HepG2 (cell line): ENCODE measurements at regions not wholly inside any gene's neighbourhood (a gene's known extent, or its start where the extent isn't known, plus 50 kb on each side); places are given as distances from the start of the nearest gene placed in this dataset.

Source experiments
- ATAC-seq: fragments of 200-7000 bp; cut with Tn5 transposase; 3 replicates; pipeline ENCODE4 v1.9.1; 2020; ENCODE audit warnings: mild to moderate bottlenecking, moderate library complexity
- BruUV-seq: library from RNA; stranded (reverse); fragments of 400-500 nt; replicated peaks from 2 replicates; lab custom pipeline; 2021; lab: Mats Ljungman, UMichigan
- CTCF ChIA-PET: fragments of 300-600 bp; formaldehyde crosslinking; extraction: SDS; loops from one replicate; lab custom pipeline; 2021; ENCODE audit warnings: low total read pairs, inconsistent platforms, low intra/inter-chr PET ratio; lab: Yijun Ruan, JAX
- POLR2A ChIA-PET: fragments of 350-600 bp; sonication (Branson Sonifier 250); formaldehyde crosslinking; loops from one replicate; lab custom pipeline; 2020; ENCODE audit warnings: antibody characterized with exemption, inconsistent platforms; lab: Yijun Ruan, JAX
- DNase-seq: peaks from one replicate; pipeline ENCODE4 v3.0.0-alpha.2; 2015; ENCODE audit warnings: low spot score
- FAIRE-seq: peaks from 3 replicates; lab custom pipeline; 2011; peaks lifted over from hg19 to GRCh38; lab: Jason Lieb, UNC
- H2AFZ ChIP-seq: one replicate; pipeline ENCODE4 v1.6.1; 2011; ENCODE audit warnings: low read length, inconsistent platforms
- H3K27ac ChIP-seq: fragments of 300-600 bp; 3 replicates; pipeline ENCODE4 v1.8.0; 2011; ENCODE audit warnings: mixed run types, mild to moderate bottlenecking, mixed read lengths, low read length, inconsistent platforms; ENCODE audit not compliant: insufficient read depth; ENCODE audit errors: extremely low read length
- H3K27me3 ChIP-seq, 2 experiments: fragments of 200-600 bp in 1 of 2; 2 replicates in 1 of 2; 3 replicates in 1 of 2; pipeline versions ENCODE4 v1.6.0 to v1.8.0; 2011; ENCODE audit warnings: low read length in 2 of 2, mild to moderate bottlenecking in 2 of 2, moderate library complexity in 2 of 2, inconsistent platforms in 1 of 2; ENCODE audit not compliant: insufficient read depth in 2 of 2, control insufficient read depth in 1 of 2
- H3K36me3 ChIP-seq, 2 experiments: fragments of 200-600 bp in 1 of 2; replicated peaks in 1 of 2; 2 replicates in 1 of 2; 3 replicates in 1 of 2; pipeline versions ENCODE4 v1.5.1 to v1.8.0; 2011; ENCODE audit warnings: low read length in 2 of 2, inconsistent platforms in 1 of 2; ENCODE audit not compliant: insufficient read depth in 2 of 2, control insufficient read depth in 1 of 2
- H3K4me1 ChIP-seq: 2 replicates; pipeline ENCODE4 v1.5.1; 2012; ENCODE audit warnings: low read length, inconsistent platforms; ENCODE audit not compliant: insufficient read depth
- H3K4me2 ChIP-seq: 2 replicates; pipeline ENCODE4 v1.6.0; 2011; ENCODE audit warnings: low read depth, low read length, inconsistent platforms
- H3K4me3 ChIP-seq, 3 experiments: fragments of 200-600 bp in 1 of 3; sonication (generic), shearing (Covaris generic) in 1 of 3; replicated peaks in 1 of 3; 2 replicates each; pipeline ENCODE4 v1.5.1; 2011 to 2016; ENCODE audit warnings: low read length in 3 of 3, inconsistent platforms in 2 of 3, low read depth in 2 of 3, mild to moderate bottlenecking in 2 of 3, control low read depth in 1 of 3, mixed read lengths in 1 of 3; ENCODE audit not compliant: insufficient read depth in 1 of 3
- H3K79me2 ChIP-seq: one replicate; pipeline ENCODE4 v1.6.1; 2011; ENCODE audit warnings: low read length, inconsistent platforms; ENCODE audit not compliant: insufficient read depth
- H3K9ac ChIP-seq: 2 replicates; pipeline ENCODE4 v1.6.0; 2011; ENCODE audit warnings: mild to moderate bottlenecking, low read depth, low read length, inconsistent platforms; ENCODE audit not compliant: insufficient read depth
- H3K9me3 ChIP-seq: 2 replicates; pipeline ENCODE4 v1.5.1; 2012; ENCODE audit warnings: mild to moderate bottlenecking, low read length
- H4K20me1 ChIP-seq: 2 replicates; pipeline ENCODE4 v1.6.0; 2011; ENCODE audit warnings: inconsistent platforms, mild to moderate bottlenecking, low read length, moderate library complexity; ENCODE audit not compliant: insufficient read depth
- FOXC1 ChIP-seq: sonication (generic); formaldehyde crosslinking; IDR thresholded peaks from 2 replicates; pipeline ENCODE4 v1.8.0; 2022; ENCODE audit warnings: mild to moderate bottlenecking, missing genetic modification reagents, borderline replicate concordance
- GATAD2A ChIP-seq: IDR thresholded peaks from 2 replicates; pipeline ENCODE4 v1.6.1; 2016
- GRHL1 ChIP-seq: sonication (generic); formaldehyde crosslinking; conservative IDR thresholded peaks from 2 replicates; pipeline ENCODE4 v1.8.0; 2022; ENCODE audit warnings: missing genetic modification reagents
- KLF12 ChIP-seq: sonication (generic); formaldehyde crosslinking; IDR thresholded peaks from 2 replicates; pipeline ENCODE4 v1.4.0; 2020; ENCODE audit warnings: missing genetic modification reagents, borderline replicate concordance
- KLF16 ChIP-seq, 2 experiments: sonication (generic) in 1 of 2; formaldehyde crosslinking in 1 of 2; IDR thresholded peaks; 2 replicates each; pipeline versions ENCODE4 v1.6.1 to v1.8.0; 2016 to 2023; ENCODE audit warnings: missing genetic modification reagents in 2 of 2, missing compliant biosample characterization in 1 of 2
- MTA1 ChIP-seq: sonication (generic); formaldehyde crosslinking; IDR thresholded peaks from 2 replicates; pipeline ENCODE4 v1.4.0; 2020; ENCODE audit warnings: missing genetic modification reagents, mild to moderate bottlenecking, borderline replicate concordance
- POLR2AphosphoS2 ChIP-seq: IDR thresholded peaks from 2 replicates; pipeline ENCODE4 v1.6.1; 2011; ENCODE audit warnings: low read depth, low read length, improper control_type of control experiment
- SATB2 ChIP-seq: sonication (generic); formaldehyde crosslinking; IDR thresholded peaks from 2 replicates; pipeline ENCODE4 v1.5.0; 2020; ENCODE audit warnings: missing genetic modification reagents
- ZNF292 ChIP-seq: sonication (generic); formaldehyde crosslinking; IDR thresholded peaks from 2 replicates; pipeline ENCODE4 v1.8.1; 2022; ENCODE audit warnings: mild to moderate bottlenecking, low read depth, missing genetic modification reagents, borderline replicate concordance
- ZNF703 ChIP-seq: sonication (generic); formaldehyde crosslinking; IDR thresholded peaks from 2 replicates; pipeline ENCODE4 v1.5.1; 2020; ENCODE audit warnings: missing genetic modification reagents, mild to moderate bottlenecking, moderate library complexity, borderline replicate concordance
- ZNF775 ChIP-seq: sonication (generic); formaldehyde crosslinking; IDR thresholded peaks from 2 replicates; pipeline ENCODE4 v1.4.0; 2020; ENCODE audit warnings: missing genetic modification reagents, mild to moderate bottlenecking, moderate library complexity, borderline replicate concordance
- ZNF784 ChIP-seq: sonication (generic); formaldehyde crosslinking; IDR thresholded peaks from 2 replicates; pipeline ENCODE4 v1.5.1; 2020; ENCODE audit warnings: missing genetic modification reagents, mild to moderate bottlenecking, borderline replicate concordance
- ZXDC ChIP-seq: sonication (generic); formaldehyde crosslinking; IDR thresholded peaks from 2 replicates; pipeline ENCODE4 v1.5.0; 2020; ENCODE audit warnings: mild to moderate bottlenecking, missing genetic modification reagents
- WGBS: methylation state at CpG from one replicate; pipeline ENCODE4 v1.1.6; 2017; ENCODE audit warnings: low lambda C conversion rate; 5-methylcytosine and 5-hydroxymethylcytosine counted together
- in situ Hi-C: cut with HindIII; loops from 2 replicates; pipeline ENCODE4 v1.10.0; 2017; ENCODE audit warnings: low pct_unique_long_range_greater_than_20kb; ENCODE audit not compliant: extremely low pct_ligation_motif_present
- intact Hi-C: fragments of 100-400 bp; cut with micrococcal nuclease; formaldehyde crosslinking; loops from one replicate; pipeline ENCODE4 v1.10.0; 2022; ENCODE audit not compliant: unreplicated experiment

- no peaks in the 10 kb centered on the region for H4K20me1 ChIP-seq
- no peak for ATAC-seq
- H3K36me3 ChIP-seq, result no peaks in the 10 kb centered on the region
- DNase-seq, result no peak
- no peaks in the 10 kb centered on the region for H3K9me3 ChIP-seq
- WGBS, result 53% methylated on average over 1 of the region's 1 CpG
- ChIA-PET CTCF (no interaction called here), POLR2A (no interaction called here)
- H3K4me1 ChIP-seq, result peaks cover 22% of the 10 kb centered on the region
- no peaks in the 10 kb centered on the region for H3K27me3 ChIP-seq
- H2AFZ ChIP-seq, result no peak overlapping the region
- no TSS peak for BruUV-seq
- in situ Hi-C loops, result no loop called here
- TF ChIP-seq ZNF703 (CRISPR knock-in tag) (no peak), MTA1 (CRISPR knock-in tag) (no peak), ZXDC (CRISPR knock-in tag) (no peak), GRHL1 (CRISPR knock-in tag) (no peak), ZNF292 (CRISPR knock-in tag) (no peak), KLF12 (CRISPR knock-in tag) (no peak), GATAD2A (CRISPR knock-in tag) (no peak), FOXC1 (CRISPR knock-in tag) (no peak), ZNF775 (CRISPR knock-in tag) (no peak), ZNF784 (no peak), POLR2AphosphoS2 (no peak), SATB2 (CRISPR knock-in tag) (no peak), KLF16 (CRISPR knock-in tag; IDR thresholded peaks at IDR 0.05) (no peak)
- no peak overlapping the region for H3K9ac ChIP-seq
- intact Hi-C loops, result no loop called here
- no peak overlapping the region for H3K4me3 ChIP-seq
- no peak for FAIRE-seq
- H3K79me2 ChIP-seq, result no peaks in the 10 kb centered on the region
- H3K27ac ChIP-seq, result no peak overlapping the region
- H3K4me2 ChIP-seq, result no peak overlapping the region
These were observed 1417.0 kb upstream of the ALCAM start for GRCh38 chr3:103949693-103950092.
